SK-N-SH (cell line): ENCODE measurements at regions not wholly inside any gene's neighbourhood (a gene's known extent, or its start where the extent isn't known, plus 50 kb on each side); places are given as distances from the start of the nearest gene placed in this dataset.

Experiments used
- CTCF ChIA-PET: fragments of 300-600, 350-600 bp; formaldehyde crosslinking; extraction: SDS; loops from one replicate; lab custom pipeline; 2021; lab: Yijun Ruan, JAX
- POLR2A ChIA-PET: fragments of 350-600 bp; sonication (Branson Sonifier 250); formaldehyde crosslinking; extraction: SDS; loops from one replicate; lab custom pipeline; 2020; ENCODE audit warnings: antibody characterized with exemption, inconsistent platforms; lab: Yijun Ruan, JAX
- DNase-seq: peaks from one replicate; pipeline ENCODE4 v3.0.0; 2012
- H2AFZ ChIP-seq: fragments of 200-600 bp; sonication (generic); 2 replicates; pipeline ENCODE4 v1.8.1; 2016; ENCODE audit warnings: antibody characterized with exemption, mild to moderate bottlenecking, low read depth
- H3F3A ChIP-seq: fragments of 200-600 bp; sonication (generic); replicated peaks from 2 replicates; pipeline ENCODE3; 2016; ENCODE audit warnings: antibody characterized with exemption, mild to moderate bottlenecking; ENCODE audit not compliant: insufficient read depth
- H3K27ac ChIP-seq, 2 experiments: fragments of 200-500 bp in 1 of 2; fragments of 200-600 bp in 1 of 2; sonication (Bioruptor generic) in 1 of 2; sonication (generic), shearing (Covaris generic) in 1 of 2; 2 replicates each; pipeline versions ENCODE4 v1.5.1 to v1.6.1; 2014 to 2016; ENCODE audit warnings: low read depth in 2 of 2, inconsistent platforms in 1 of 2, low read length in 1 of 2, mild to moderate bottlenecking in 1 of 2, mixed read lengths in 1 of 2
- H3K27me3 ChIP-seq: fragments of 200-600 bp; sonication (generic), shearing (Covaris generic); 2 replicates; pipeline ENCODE4 v1.6.1; 2016; ENCODE audit warnings: mixed run types; ENCODE audit not compliant: insufficient read depth
- H3K36me3 ChIP-seq, 2 experiments: fragments of 200-500 bp in 1 of 2; fragments of 200-600 bp in 1 of 2; sonication (Bioruptor generic) in 1 of 2; sonication (generic) in 1 of 2; replicated peaks in 1 of 2; 2 replicates each; pipeline versions ENCODE3 to v1.5.1; 2014 to 2016; ENCODE audit warnings: low read length in 1 of 2, mild to moderate bottlenecking in 1 of 2; ENCODE audit not compliant: insufficient read depth in 2 of 2, control insufficient read depth in 1 of 2
- H3K4me1 ChIP-seq, 2 experiments: fragments of 200-500 bp in 1 of 2; fragments of 200-600 bp in 1 of 2; sonication (Bioruptor generic) in 1 of 2; sonication (generic), shearing (Covaris generic) in 1 of 2; 2 replicates each; pipeline versions ENCODE4 v1.5.1 to v1.6.1; 2014 to 2016; ENCODE audit warnings: low read depth in 1 of 2, low read length in 1 of 2, mixed run types in 1 of 2; ENCODE audit not compliant: insufficient read depth in 2 of 2, control insufficient read depth in 1 of 2
- H3K4me2 ChIP-seq: fragments of 200-600 bp; sonication (generic), shearing (Covaris generic); 2 replicates; pipeline ENCODE4 v1.6.1; 2017; ENCODE audit warnings: mixed run types
- H3K4me3 ChIP-seq, 2 experiments: fragments of 200-500 bp in 1 of 2; fragments of 200-600 bp in 1 of 2; sonication (Bioruptor generic) in 1 of 2; sonication (generic), shearing (Covaris generic) in 1 of 2; 2 replicates each; pipeline versions ENCODE4 v1.5.1 to v1.8.1; 2014 to 2016; ENCODE audit warnings: low read depth in 2 of 2, inconsistent platforms in 1 of 2, low read length in 1 of 2, mild to moderate bottlenecking in 1 of 2, mixed read lengths in 1 of 2, moderate library complexity in 1 of 2
- H3K79me2 ChIP-seq: fragments of 200-600 bp; sonication (generic); 2 replicates; pipeline ENCODE4 v1.8.1; 2017; ENCODE audit warnings: mild to moderate bottlenecking; ENCODE audit not compliant: insufficient read depth
- H3K9ac ChIP-seq: fragments of 200-600 bp; sonication (generic); 2 replicates; pipeline ENCODE4 v1.6.1; 2017; ENCODE audit warnings: mixed run types
- H3K9me2 ChIP-seq: fragments of 200-600 bp; sonication (generic); 2 replicates; pipeline ENCODE4 v1.6.1; 2017; ENCODE audit warnings: mixed run types
- H3K9me3 ChIP-seq: fragments of 200-600 bp; sonication (generic); 2 replicates; pipeline ENCODE4 v1.6.1; 2017; ENCODE audit warnings: mixed run types, mild to moderate bottlenecking, moderate library complexity
- H4K20me1 ChIP-seq: fragments of 200-600 bp; sonication (generic); 2 replicates; pipeline ENCODE4 v1.6.1; 2017; ENCODE audit warnings: mild to moderate bottlenecking, mixed run types; ENCODE audit not compliant: insufficient read depth
- EZH2phosphoT487 ChIP-seq: fragments of 200-600 bp; sonication (generic); IDR thresholded peaks from 2 replicates; pipeline ENCODE4 v1.6.1; 2017; ENCODE audit warnings: low read depth, mixed run types, mild to moderate bottlenecking, antibody characterized with exemption, moderate library complexity, borderline replicate concordance
- FOXJ3 ChIP-seq: sonication (generic); formaldehyde crosslinking; IDR thresholded peaks from 2 replicates; pipeline ENCODE4 v1.5.1; 2020; ENCODE audit warnings: mild to moderate bottlenecking, missing genetic modification reagents
- GABPA ChIP-seq: IDR thresholded peaks from 2 replicates; pipeline ENCODE4 v1.4.0; 2012; ENCODE audit warnings: low read depth, mild to moderate bottlenecking
- GATA2 ChIP-seq: sonication (generic); formaldehyde crosslinking; IDR thresholded peaks from 2 replicates; pipeline ENCODE4 v1.5.0; 2020; ENCODE audit warnings: mild to moderate bottlenecking, missing genetic modification reagents
- JUND ChIP-seq: IDR thresholded peaks from 2 replicates; pipeline ENCODE4 v1.4.0; 2012
- MEF2A ChIP-seq: IDR thresholded peaks from 2 replicates; pipeline ENCODE4 v1.4.0; 2012; ENCODE audit warnings: low read depth, borderline replicate concordance
- NRF1 ChIP-seq: IDR thresholded peaks from 2 replicates; pipeline ENCODE4 v1.6.1; 2012; ENCODE audit warnings: low read depth, mild to moderate bottlenecking, low read length
- POLR2AphosphoS5 ChIP-seq: IDR thresholded peaks from 2 replicates; pipeline ENCODE4 v1.6.1; 2012; ENCODE audit warnings: low read depth, low read length
- SMC3 ChIP-seq: IDR thresholded peaks from 2 replicates; pipeline ENCODE4 v1.6.1; 2012; ENCODE audit warnings: low read depth, low read length, improper control_type of control experiment
- TAF1 ChIP-seq: IDR thresholded peaks from 2 replicates; pipeline ENCODE4 v1.6.1; 2012; ENCODE audit warnings: low read depth, mild to moderate bottlenecking, low read length, moderate library complexity, borderline replicate concordance
- YY1 ChIP-seq: IDR thresholded peaks from 2 replicates; pipeline ENCODE4 v1.4.0; 2012; ENCODE audit warnings: low read depth, mild to moderate bottlenecking
- WGBS: methylation state at CpG from one replicate; pipeline ENCODE4 v1.1.6; 2017; ENCODE audit warnings: low lambda C conversion rate; 5-methylcytosine and 5-hydroxymethylcytosine counted together
- TF ChIP-seq, protein P1 (sequence below): fragments of 150-350 bp; IDR thresholded peaks from 2 replicates; pipeline ENCODE4 v1.6.1; 2017; ENCODE audit warnings: antibody characterized with exemption, low read length, low read depth, borderline replicate concordance
- TF ChIP-seq, protein P2 (sequence below): fragments of 150-350 bp; IDR thresholded peaks from 2 replicates; pipeline ENCODE4 v1.6.1; 2016; ENCODE audit warnings: mild to moderate bottlenecking, low read depth, low read length
- TF ChIP-seq, protein P3 (sequence below): IDR thresholded peaks from 2 replicates; pipeline ENCODE4 v1.4.0; 2012; ENCODE audit warnings: low read depth, borderline replicate concordance
- TF ChIP-seq, protein P4 (sequence below): IDR thresholded peaks from 2 replicates; pipeline ENCODE4 v1.4.0; 2012; ENCODE audit warnings: low read depth, borderline replicate concordance
- TF ChIP-seq, protein P5 (sequence below): IDR thresholded peaks from 2 replicates; pipeline ENCODE4 v1.4.0; 2012; ENCODE audit warnings: low read depth
- TF ChIP-seq, protein P6 (sequence below): IDR thresholded peaks from 2 replicates; pipeline ENCODE4; 2012
- TF ChIP-seq, protein P7 (sequence below): IDR thresholded peaks from 2 replicates; pipeline ENCODE4 v1.6.1; 2012; ENCODE audit warnings: mild to moderate bottlenecking, low read depth, low read length, moderate library complexity

DNA sequence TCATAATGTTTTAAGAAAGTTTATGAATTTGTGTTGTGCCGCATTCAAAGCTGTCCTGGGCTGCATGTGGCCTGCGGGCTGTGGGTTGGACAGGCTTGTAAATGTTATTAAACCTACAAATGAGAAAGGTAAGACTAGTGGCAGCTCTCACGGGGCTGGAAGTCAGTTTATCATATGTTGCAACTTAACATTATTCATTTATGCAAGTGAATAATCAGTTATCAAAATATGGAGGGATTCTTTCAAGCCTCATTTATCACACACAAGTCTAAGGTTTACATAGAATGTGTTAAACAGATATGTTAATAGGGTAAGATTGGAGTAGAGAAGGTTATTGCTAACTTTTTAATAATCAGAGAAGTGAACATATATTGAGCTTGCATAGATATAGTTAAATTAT lies 442.5 kb upstream of the RGS6 start (continued):
- TF ChIP-seq, protein P1, sequence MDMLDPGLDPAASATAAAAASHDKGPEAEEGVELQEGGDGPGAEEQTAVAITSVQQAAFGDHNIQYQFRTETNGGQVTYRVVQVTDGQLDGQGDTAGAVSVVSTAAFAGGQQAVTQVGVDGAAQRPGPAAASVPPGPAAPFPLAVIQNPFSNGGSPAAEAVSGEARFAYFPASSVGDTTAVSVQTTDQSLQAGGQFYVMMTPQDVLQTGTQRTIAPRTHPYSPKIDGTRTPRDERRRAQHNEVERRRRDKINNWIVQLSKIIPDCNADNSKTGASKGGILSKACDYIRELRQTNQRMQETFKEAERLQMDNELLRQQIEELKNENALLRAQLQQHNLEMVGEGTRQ, result no peak
- TF ChIP-seq, protein P2, sequence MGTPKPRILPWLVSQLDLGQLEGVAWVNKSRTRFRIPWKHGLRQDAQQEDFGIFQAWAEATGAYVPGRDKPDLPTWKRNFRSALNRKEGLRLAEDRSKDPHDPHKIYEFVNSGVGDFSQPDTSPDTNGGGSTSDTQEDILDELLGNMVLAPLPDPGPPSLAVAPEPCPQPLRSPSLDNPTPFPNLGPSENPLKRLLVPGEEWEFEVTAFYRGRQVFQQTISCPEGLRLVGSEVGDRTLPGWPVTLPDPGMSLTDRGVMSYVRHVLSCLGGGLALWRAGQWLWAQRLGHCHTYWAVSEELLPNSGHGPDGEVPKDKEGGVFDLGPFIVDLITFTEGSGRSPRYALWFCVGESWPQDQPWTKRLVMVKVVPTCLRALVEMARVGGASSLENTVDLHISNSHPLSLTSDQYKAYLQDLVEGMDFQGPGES, result no peak
- no peak for TF ChIP-seq SMC3
- TF ChIP-seq, protein P3, sequence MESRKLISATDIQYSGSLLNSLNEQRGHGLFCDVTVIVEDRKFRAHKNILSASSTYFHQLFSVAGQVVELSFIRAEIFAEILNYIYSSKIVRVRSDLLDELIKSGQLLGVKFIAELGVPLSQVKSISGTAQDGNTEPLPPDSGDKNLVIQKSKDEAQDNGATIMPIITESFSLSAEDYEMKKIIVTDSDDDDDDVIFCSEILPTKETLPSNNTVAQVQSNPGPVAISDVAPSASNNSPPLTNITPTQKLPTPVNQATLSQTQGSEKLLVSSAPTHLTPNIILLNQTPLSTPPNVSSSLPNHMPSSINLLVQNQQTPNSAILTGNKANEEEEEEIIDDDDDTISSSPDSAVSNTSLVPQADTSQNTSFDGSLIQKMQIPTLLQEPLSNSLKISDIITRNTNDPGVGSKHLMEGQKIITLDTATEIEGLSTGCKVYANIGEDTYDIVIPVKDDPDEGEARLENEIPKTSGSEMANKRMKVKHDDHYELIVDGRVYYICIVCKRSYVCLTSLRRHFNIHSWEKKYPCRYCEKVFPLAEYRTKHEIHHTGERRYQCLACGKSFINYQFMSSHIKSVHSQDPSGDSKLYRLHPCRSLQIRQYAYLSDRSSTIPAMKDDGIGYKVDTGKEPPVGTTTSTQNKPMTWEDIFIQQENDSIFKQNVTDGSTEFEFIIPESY, result no peak
- no peak for TF ChIP-seq FOXJ3 (CRISPR knock-in tag)
- TF ChIP-seq JUND, result no peak
- TF ChIP-seq, protein P4, sequence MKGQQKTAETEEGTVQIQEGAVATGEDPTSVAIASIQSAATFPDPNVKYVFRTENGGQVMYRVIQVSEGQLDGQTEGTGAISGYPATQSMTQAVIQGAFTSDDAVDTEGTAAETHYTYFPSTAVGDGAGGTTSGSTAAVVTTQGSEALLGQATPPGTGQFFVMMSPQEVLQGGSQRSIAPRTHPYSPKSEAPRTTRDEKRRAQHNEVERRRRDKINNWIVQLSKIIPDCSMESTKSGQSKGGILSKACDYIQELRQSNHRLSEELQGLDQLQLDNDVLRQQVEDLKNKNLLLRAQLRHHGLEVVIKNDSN, result no peak
- TF ChIP-seq, all 33 proteins: peak for 0

DNA sequence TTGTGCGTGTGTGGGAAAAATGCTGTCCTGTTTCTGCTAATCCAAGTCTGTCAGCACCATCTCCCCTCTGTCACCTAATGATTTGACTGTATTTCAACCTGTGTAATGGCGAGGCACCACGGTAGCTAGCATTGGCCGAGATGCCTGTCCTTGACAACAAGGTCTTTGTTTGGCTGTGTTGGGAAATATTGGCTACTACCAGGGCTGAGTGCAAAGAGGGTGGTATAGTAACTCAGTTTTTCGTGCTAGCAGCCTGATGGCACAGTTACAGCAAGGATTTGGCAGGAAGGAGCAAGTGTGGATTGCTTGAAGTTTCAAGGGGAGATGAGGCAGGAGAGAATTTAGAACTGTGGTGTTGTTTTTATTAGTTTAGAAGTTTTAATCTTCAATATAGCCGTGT lies 440.3 kb upstream of the RGS6 start:
- Histone ChIP-seq H2AFZ (no peak overlapping the region), H3K27ac (no peak overlapping the region), H3K4me3 (no peak overlapping the region), H3K9me2 (no peaks in the 10 kb centered on the region), H3K9ac (no peak overlapping the region), H3F3A (peaks cover 16% of the 10 kb centered on the region), H3K27me3 (no peaks in the 10 kb centered on the region)
- POLR2A ChIA-PET, result interaction anchor here (0.6 kb wide), 2 partner anchors 24 to 285 kb away, joined by 3 read pairs; no protein-coding TSS in a partner anchor
- TF ChIP-seq EZH2phosphoT487 (no peak), SMC3 (no peak), GABPA (no peak), GATA2 (no peak), YY1 (no peak), MEF2A (no peak), NRF1 (no peak), TAF1 (no peak), POLR2AphosphoS5 (no peak)
- TF ChIP-seq, protein P5, sequence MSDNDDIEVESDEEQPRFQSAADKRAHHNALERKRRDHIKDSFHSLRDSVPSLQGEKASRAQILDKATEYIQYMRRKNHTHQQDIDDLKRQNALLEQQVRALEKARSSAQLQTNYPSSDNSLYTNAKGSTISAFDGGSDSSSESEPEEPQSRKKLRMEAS, result no peak
- TF ChIP-seq, protein P6, sequence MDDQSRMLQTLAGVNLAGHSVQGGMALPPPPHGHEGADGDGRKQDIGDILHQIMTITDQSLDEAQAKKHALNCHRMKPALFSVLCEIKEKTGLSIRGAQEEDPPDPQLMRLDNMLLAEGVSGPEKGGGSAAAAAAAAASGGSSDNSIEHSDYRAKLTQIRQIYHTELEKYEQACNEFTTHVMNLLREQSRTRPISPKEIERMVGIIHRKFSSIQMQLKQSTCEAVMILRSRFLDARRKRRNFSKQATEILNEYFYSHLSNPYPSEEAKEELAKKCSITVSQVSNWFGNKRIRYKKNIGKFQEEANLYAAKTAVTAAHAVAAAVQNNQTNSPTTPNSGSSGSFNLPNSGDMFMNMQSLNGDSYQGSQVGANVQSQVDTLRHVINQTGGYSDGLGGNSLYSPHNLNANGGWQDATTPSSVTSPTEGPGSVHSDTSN, result no peak
- TF ChIP-seq, protein P7, sequence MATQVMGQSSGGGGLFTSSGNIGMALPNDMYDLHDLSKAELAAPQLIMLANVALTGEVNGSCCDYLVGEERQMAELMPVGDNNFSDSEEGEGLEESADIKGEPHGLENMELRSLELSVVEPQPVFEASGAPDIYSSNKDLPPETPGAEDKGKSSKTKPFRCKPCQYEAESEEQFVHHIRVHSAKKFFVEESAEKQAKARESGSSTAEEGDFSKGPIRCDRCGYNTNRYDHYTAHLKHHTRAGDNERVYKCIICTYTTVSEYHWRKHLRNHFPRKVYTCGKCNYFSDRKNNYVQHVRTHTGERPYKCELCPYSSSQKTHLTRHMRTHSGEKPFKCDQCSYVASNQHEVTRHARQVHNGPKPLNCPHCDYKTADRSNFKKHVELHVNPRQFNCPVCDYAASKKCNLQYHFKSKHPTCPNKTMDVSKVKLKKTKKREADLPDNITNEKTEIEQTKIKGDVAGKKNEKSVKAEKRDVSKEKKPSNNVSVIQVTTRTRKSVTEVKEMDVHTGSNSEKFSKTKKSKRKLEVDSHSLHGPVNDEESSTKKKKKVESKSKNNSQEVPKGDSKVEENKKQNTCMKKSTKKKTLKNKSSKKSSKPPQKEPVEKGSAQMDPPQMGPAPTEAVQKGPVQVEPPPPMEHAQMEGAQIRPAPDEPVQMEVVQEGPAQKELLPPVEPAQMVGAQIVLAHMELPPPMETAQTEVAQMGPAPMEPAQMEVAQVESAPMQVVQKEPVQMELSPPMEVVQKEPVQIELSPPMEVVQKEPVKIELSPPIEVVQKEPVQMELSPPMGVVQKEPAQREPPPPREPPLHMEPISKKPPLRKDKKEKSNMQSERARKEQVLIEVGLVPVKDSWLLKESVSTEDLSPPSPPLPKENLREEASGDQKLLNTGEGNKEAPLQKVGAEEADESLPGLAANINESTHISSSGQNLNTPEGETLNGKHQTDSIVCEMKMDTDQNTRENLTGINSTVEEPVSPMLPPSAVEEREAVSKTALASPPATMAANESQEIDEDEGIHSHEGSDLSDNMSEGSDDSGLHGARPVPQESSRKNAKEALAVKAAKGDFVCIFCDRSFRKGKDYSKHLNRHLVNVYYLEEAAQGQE, result no peak
- TF ChIP-seq, protein P2, result no peak
- TF ChIP-seq, all 33 proteins: peak for 0
- H3K4me1 ChIP-seq, result peaks cover 0 to 11% of the 10 kb centered on the region in 2 experiments; a peak in 2 of 4 replicates
- CTCF ChIA-PET, result no interaction called here
- 88% methylated on average over 6 of the region's 6 CpGs for WGBS
- no peak for DNase-seq
- H3K4me2 ChIP-seq, result no peak overlapping the region
- peaks cover 71% of the 10 kb centered on the region for H3K79me2 ChIP-seq
- peaks cover 10% of the 10 kb centered on the region; the same call in 1 of the 2 replicates for H3K9me3 ChIP-seq
- no peaks in the 10 kb centered on the region for H4K20me1 ChIP-seq
- peaks cover 0 to 8% of the 10 kb centered on the region in 2 experiments for H3K36me3 ChIP-seq
